ENCODE measurements at regions not wholly inside any gene's neighbourhood (a gene's known extent, or its start where the extent isn't known, plus 50 kb on each side); places are given as distances from the start of the nearest gene placed in this dataset.

DNA sequence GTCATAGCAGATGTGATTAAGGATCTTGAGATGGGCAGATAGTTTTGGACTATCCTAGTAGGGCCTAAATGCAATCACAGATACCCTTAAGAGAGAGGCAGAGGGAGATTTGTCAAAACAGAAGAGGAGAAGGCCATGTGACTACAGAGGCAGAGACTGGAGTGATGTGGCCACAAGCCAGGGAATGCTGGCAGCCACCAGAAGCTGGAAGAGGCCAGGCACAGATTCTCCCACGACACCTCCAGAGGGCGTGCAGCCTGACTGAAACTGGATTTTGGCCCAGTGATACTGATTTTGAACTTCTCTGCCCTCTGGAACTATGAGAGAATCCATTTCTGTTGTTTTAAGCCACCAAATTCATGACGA, 52.1 kb upstream of the EPS8L3 start:
- Histone ChIP-seq H3K36me3 (ENCODE audit: control insufficient read depth, insufficient read depth, low read length) (no peaks in the 10 kb centered on the region), H3K4me3 (ENCODE audit: low read depth, low read length) (no peak overlapping the region), H3K27me3 (ENCODE audit: control insufficient read depth, insufficient read depth, low read length) (no peaks in the 10 kb centered on the region)
- TF ChIP-seq, protein P1, sequence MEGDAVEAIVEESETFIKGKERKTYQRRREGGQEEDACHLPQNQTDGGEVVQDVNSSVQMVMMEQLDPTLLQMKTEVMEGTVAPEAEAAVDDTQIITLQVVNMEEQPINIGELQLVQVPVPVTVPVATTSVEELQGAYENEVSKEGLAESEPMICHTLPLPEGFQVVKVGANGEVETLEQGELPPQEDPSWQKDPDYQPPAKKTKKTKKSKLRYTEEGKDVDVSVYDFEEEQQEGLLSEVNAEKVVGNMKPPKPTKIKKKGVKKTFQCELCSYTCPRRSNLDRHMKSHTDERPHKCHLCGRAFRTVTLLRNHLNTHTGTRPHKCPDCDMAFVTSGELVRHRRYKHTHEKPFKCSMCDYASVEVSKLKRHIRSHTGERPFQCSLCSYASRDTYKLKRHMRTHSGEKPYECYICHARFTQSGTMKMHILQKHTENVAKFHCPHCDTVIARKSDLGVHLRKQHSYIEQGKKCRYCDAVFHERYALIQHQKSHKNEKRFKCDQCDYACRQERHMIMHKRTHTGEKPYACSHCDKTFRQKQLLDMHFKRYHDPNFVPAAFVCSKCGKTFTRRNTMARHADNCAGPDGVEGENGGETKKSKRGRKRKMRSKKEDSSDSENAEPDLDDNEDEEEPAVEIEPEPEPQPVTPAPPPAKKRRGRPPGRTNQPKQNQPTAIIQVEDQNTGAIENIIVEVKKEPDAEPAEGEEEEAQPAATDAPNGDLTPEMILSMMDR (IDR thresholded peaks at IDR 0.05; ENCODE audit: insufficient read depth, low read length, severe bottlenecking), result no peak
- FAIRE-seq (no peak), DNase-seq (ENCODE audit: low read depth) (no peak)

DNA sequence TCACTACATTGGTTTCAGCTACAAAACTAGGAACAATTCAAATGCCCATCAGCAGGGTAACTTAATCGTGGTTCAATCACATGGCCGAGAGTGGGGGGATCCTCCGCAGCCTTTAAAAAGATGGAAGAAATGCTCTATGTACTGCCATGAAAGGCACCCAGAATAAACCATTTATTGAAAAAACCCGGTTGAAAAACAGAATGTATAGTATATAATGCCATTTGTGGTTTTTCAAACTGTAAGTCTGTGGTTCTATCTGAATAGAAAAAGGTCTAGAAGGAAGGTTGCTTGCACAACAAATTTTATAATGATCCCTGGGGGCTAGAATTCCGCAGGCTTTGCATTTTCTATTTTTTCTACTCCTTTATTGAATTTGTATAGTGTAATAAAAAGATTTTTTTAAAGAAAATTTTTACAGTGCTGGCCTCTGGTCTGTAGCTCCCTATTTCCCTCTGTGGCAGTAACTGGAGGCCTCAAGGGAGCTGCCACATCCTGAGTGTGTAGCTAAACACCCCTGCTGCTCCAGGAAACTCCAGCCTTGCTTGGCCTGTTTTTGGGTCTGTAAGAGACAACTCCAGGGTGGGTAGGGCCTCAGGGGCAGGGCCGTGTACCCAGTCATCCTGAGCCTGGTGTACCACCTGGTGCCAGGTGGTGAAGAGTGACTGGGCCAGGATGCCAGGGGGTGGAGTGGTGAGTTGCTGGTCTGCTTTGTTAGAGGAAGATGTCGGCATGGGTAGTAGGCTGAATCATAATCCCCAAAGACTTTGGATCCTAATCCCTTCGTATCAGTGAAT, 51.5 kb upstream of the EPS8L3 start:
- no peak for FAIRE-seq
- H3K27me3 ChIP-seq (ENCODE audit: control insufficient read depth, insufficient read depth, low read length), result no peaks in the 10 kb centered on the region
- no peak overlapping the region for H3K4me3 ChIP-seq (ENCODE audit: low read depth, low read length)
- no peaks in the 10 kb centered on the region for H3K36me3 ChIP-seq (ENCODE audit: control insufficient read depth, insufficient read depth, low read length)
- no peak for DNase-seq (ENCODE audit: low read depth)
- TF ChIP-seq, protein P1 (IDR thresholded peaks at IDR 0.05; ENCODE audit: insufficient read depth, low read length, severe bottlenecking), result no peak

GRCh38 chr1:109814223-109814622, 50.5 kb upstream of the EPS8L3 start:
- no peak for FAIRE-seq
- DNase-seq (ENCODE audit: low read depth), result no peak
- TF ChIP-seq, protein P1 (IDR thresholded peaks at IDR 0.05; ENCODE audit: insufficient read depth, low read length, severe bottlenecking), result no peak
- Histone ChIP-seq H3K36me3 (ENCODE audit: control insufficient read depth, insufficient read depth, low read length) (no peaks in the 10 kb centered on the region), H3K27me3 (ENCODE audit: control insufficient read depth, insufficient read depth, low read length) (no peaks in the 10 kb centered on the region), H3K4me3 (ENCODE audit: low read depth, low read length) (no peak overlapping the region)
